ENCODE measurements at regions not wholly inside any gene's neighbourhood (a gene's known extent, or its start where the extent isn't known, plus 50 kb on each side); places are given as distances from the start of the nearest gene placed in this dataset.
"Not testable (repeated sequence)": the region's sequence is repeated elsewhere in the genome, so short reads cannot be mapped to it uniquely, and the experiment has no call there.

DNA sequence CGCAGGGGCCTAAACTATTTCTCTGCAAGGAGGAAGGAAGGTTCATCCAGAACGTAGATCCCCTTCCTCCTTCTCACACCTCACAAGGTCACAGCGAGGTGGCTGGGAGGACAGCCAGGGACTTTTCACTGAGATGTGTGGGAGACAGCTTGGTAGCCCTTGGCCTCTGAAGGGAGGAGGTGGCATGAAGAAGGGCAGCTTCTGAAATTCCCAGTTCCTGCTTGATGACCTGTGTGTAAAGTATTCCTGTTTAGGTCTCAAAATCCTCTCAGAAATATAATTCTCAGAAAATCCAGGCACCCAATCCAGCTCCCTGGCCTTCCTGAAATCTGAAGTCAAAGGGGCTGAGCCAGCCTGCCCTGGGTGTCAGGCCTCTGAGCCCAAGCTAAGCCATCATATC lies 84.9 kb upstream of the ALDH3B2 start:
- DNase-seq: not testable (repeated sequence)

DNA sequence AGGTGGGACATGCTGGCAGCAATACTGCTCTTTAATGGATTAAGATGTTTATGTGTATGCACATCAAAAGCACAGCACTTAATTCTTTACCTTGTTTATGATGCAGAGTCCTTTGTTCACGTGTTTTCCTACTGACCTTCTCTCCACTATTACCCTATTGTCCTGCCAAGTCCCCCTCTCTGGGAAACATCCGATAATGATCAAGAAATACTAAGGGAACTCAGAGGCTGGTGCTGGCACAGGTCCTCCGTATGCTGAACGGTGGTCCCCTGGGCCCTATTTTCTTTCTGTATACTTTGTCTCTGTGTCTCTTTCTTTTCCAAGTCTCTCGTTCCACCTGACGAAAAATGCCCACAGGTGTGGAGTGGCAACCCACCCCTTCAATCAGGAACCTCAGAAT lies 84.0 kb upstream of the ALDH3B2 start:
- not testable (repeated sequence) for DNase-seq

DNA sequence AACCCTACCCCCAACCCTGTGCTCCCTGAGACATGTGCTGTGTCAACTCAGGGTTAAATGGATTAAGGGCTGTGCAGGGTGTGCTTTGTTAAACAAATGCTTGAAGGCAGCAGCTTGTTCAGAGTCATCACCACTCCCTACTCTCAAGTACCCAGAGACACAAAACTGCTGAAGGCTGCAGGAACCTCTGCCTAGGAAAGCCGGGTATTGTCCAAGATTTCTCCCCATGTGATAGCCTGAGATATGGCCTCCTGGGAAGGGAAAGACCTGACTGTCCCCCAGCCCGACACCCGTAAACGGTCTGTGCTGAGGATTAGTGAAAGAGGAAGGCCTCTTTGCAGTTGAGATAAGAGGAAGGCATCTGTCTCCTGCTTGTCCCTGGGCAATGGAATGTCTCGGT lies 83.6 kb upstream of the ALDH3B2 start:
- DNase-seq: not testable (repeated sequence)

DNA sequence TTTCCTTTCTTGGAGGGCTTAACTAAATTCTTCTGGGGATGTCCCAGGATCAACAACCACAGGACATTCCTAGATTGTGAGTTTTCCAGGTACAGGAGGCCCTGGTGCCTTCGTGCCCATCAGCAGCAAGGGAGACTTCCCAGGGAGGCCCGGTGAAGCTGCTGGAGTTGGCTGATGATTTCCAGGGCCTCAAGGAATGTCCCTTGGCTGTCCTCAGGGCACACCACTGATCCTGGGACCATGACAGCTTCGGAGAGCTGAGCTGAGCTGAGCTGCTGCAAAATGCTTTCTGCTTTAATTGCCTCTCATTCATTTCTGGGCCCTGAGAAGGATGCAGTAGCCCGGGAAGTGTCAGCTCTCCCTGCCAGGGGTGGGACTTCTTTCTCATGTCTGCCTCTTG lies 79.4 kb upstream of the ALDH3B2 start:
- not testable (repeated sequence) for DNase-seq

DNA sequence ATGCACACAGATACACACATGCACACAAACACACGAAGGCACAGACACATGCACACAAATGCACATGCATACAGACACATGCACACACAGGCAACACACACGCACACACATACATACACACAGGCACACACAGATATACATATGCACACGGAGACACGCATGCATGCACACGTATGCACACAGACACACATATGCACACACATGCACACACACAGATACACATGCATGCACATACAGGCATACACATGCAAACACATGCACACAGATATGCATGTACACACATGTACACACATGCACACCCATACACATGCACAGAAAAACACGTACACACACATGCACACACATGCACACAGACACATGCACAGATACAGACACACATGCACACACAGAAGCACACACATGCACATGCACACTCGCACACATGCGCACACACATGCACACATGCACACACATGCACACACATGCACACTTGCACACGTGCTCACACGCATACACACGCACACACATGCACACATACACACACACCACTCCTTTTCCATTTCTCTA lies 70.8 kb upstream of the ALDH3B2 start:
- no peak for DNase-seq

- not testable (repeated sequence) for DNase-seq
Measured at GRCh38 chr11:67744231-67744630, 69.8 kb upstream of the ALDH3B2 start.

DNA sequence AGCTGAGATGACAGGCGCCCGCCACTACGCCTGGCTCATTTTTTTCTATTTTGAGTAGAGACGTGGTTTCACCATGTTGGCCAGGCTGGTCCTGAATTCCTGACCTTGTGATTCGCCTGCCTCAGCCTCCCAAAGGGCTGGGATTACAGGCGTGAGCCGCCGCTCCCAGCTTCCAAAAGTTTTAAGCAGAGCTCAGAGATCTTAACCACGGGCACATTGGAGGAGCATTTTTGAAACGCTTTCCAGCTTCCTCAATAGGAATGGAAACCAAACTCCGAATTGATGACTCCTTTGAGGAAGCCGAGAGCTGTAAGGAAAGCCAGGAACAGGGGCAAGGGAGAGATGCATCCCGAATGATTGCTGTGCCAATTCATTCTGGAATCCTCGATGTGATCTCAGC lies 63.8 kb upstream of the ALDH3B2 start:
- not testable (repeated sequence) for DNase-seq

DNA sequence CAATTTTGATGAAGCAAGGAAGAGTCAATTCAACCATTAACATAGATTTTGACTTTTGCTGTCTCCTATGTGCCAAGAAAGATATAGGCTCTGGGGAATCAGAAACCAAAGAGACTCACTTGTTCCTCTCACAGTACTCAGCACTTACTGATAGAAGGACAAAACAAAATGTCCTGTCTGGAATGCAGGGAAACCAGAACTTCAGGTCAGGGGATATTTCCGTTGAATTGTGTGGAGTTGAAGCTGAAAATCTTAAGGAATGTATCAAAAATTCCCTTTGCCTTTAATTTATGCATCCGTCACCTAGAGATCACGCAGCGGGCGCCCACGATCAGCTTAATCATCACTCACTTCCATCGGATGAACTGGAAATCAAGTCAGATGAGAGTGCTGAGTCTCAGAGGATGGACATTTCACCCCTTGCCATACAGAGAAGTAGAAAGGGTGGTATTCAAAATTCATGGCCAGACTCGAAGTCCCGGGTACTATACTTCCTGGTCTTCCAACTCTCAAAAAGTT lies 63.2 kb upstream of the ALDH3B2 start:
- DNase-seq: not testable (repeated sequence)

DNA sequence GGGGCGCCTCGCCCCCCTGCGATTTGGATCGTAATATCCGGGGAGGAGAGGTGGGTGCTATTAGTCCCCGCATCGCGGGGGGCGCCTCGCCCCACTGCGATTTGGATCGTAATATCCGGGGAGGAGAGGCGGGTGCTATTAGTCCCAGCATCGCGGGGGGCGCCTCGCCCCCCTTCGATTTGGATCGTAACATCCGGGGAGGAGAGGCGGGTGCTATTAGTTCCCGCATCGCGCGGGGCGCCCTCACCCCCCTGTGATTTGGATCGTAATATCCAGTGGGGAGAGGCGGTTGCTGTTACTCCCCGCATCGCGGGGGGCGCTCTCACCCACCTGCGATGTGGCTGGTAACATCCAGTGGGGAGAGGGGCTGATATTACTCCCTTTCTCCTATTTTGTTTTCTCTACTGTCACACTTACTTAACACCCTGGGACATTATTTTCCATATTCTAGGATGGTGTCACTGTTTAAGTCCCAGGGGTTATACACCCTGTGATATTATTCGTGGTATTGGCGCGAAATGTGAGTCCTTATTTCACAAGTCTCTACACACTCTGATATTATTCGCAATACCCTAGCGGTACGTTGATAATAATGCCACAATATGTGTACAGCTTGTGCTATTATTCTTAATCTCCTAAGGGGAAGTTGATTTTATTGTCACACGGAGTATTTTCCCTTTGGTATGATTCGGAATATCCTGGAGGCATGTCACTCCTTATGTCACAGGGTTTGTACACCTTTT lies 57.8 kb upstream of the ALDH3B2 start:
- DNase-seq: no peak

- no peak for DNase-seq
Measured at GRCh38 chr11:67731583-67731982, 57.2 kb upstream of the ALDH3B2 start.

GRCh38 chr11:67728163-67728571 lies 53.7 kb upstream of the ALDH3B2 start:
- DNase-seq: not testable (repeated sequence)

- not testable (repeated sequence) for DNase-seq
Measured at GRCh38 chr11:67727066-67728040, 52.9 kb upstream of the ALDH3B2 start.

Data from bone marrow (tissue), 2 donors.